ENCODE measurements at regions not wholly inside any gene's neighbourhood (a gene's known extent, or its start where the extent isn't known, plus 50 kb on each side); places are given as distances from the start of the nearest gene placed in this dataset.

- no peak for DNase-seq (ENCODE audit: low read depth, low spot score)
- Mint-ChIP-seq H3K9me3 (no peaks in the 10 kb centered on the region), H3K27me3 (ENCODE audit: low read depth) (peaks cover 14% of the 10 kb centered on the region), H3K4me1 (no peaks in the 10 kb centered on the region), H3K27ac (ENCODE audit: unreplicated experiment) (no peak overlapping the region), H3K4me3 (no peak overlapping the region), H3K36me3 (ENCODE audit: low read depth) (no peaks in the 10 kb centered on the region)
- TF ChIP-seq CTCF (conservative IDR thresholded peaks at IDR 0.05) = no peak
These were observed 215.1 kb upstream of the SALL3 start for GRCh38 chr18:78764544-78764943.

GRCh38 chr18:78765142-78765541, 214.5 kb upstream of the SALL3 start:
- peaks cover 11% of the 10 kb centered on the region for H3K27me3 Mint-ChIP-seq (ENCODE audit: low read depth)
- TF ChIP-seq CTCF (conservative IDR thresholded peaks at IDR 0.05) = no peak
- H3K36me3 Mint-ChIP-seq (ENCODE audit: low read depth) = no peaks in the 10 kb centered on the region
- H3K4me3 Mint-ChIP-seq = no peak overlapping the region
- no peaks in the 10 kb centered on the region for H3K9me3 Mint-ChIP-seq
- DNase-seq (ENCODE audit: low read depth, low spot score) = no peak
- H3K4me1 Mint-ChIP-seq = peaks cover 5% of the 10 kb centered on the region
- H3K27ac Mint-ChIP-seq (ENCODE audit: unreplicated experiment) = peak overlapping the region; percentile 21

GRCh38 chr18:78765637-78766281, 213.9 kb upstream of the SALL3 start:
- H3K36me3 Mint-ChIP-seq (ENCODE audit: low read depth) = no peaks in the 10 kb centered on the region
- no peak for DNase-seq (ENCODE audit: low read depth, low spot score)
- H3K4me3 Mint-ChIP-seq = no peak overlapping the region
- TF ChIP-seq CTCF (conservative IDR thresholded peaks at IDR 0.05) = no peak
- no peaks in the 10 kb centered on the region for H3K9me3 Mint-ChIP-seq
- peaks cover 8% of the 10 kb centered on the region for H3K27me3 Mint-ChIP-seq (ENCODE audit: low read depth)
- H3K4me1 Mint-ChIP-seq = peaks cover 5% of the 10 kb centered on the region
- no peak overlapping the region for H3K27ac Mint-ChIP-seq (ENCODE audit: unreplicated experiment)

- H3K9me3 Mint-ChIP-seq = no peaks in the 10 kb centered on the region
- H3K4me1 Mint-ChIP-seq = peaks cover 5% of the 10 kb centered on the region
These were observed 212.7 kb upstream of the SALL3 start for GRCh38 chr18:78766651-78767533.

GRCh38 chr18:78767648-78768071, 212.0 kb upstream of the SALL3 start:
- Mint-ChIP-seq H3K27ac (ENCODE audit: unreplicated experiment) (no peak overlapping the region), H3K9me3 (no peaks in the 10 kb centered on the region), H3K4me1 (peaks cover 5% of the 10 kb centered on the region), H3K4me3 (no peak overlapping the region), H3K36me3 (ENCODE audit: low read depth) (no peaks in the 10 kb centered on the region), H3K27me3 (ENCODE audit: low read depth) (no peaks in the 10 kb centered on the region)
- no peak for TF ChIP-seq CTCF (conservative IDR thresholded peaks at IDR 0.05)
- DNase-seq (ENCODE audit: low read depth, low spot score) = no peak

More at GRCh38 chr18:78766651-78767533, 212.7 kb upstream of the SALL3 start:
- DNase-seq (ENCODE audit: low read depth, low spot score) = no peak
- no peak for TF ChIP-seq CTCF (conservative IDR thresholded peaks at IDR 0.05)
- Mint-ChIP-seq H3K4me3 (no peak overlapping the region), H3K27me3 (ENCODE audit: low read depth) (no peaks in the 10 kb centered on the region), H3K27ac (ENCODE audit: unreplicated experiment) (no peak overlapping the region), H3K36me3 (ENCODE audit: low read depth) (no peaks in the 10 kb centered on the region)

Measured in neural crest cell (in vitro differentiated cells).